GM20000 (cell line): ENCODE measurements at regions not wholly inside any gene's neighbourhood (a gene's known extent, or its start where the extent isn't known, plus 50 kb on each side); places are given as distances from the start of the nearest gene placed in this dataset.

Experiments
- DNase-seq: peaks from one replicate; pipeline ENCODE4 v3.0.0; 2012; ENCODE audit warnings: low spot score
- CTCF ChIP-seq: IDR thresholded peaks from 2 replicates; pipeline ENCODE4 v1.5.1; 2012; ENCODE audit warnings: mild to moderate bottlenecking, control low read depth; ENCODE audit errors: extremely low read depth, missing control alignments

- no peak for DNase-seq
- no peak for TF ChIP-seq CTCF
Observed at GRCh38 chr12:70040141-70040540, 203.1 kb upstream of the CNOT2 start.

DNA sequence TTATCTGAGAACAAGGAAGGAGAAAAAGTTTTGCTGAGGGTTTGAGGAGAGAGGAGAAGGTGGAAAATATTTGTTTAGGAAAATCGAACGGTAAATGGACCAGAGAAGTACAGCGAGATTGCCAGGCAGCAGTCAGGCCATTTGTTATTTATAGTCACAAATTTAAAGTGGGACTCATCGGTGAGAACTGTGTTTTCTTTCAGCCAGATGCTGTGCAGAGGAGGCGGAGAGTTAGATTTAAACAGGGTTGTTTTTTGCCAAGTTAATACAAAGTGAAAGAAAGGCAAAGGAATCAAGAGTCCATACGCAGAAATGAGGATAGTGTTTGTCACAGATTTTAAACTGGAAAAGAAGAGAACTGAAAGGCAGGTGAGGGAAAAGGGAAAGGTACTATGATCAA lies 200.6 kb upstream of the CNOT2 start:
- no peak for TF ChIP-seq CTCF
- no peak for DNase-seq

- DNase-seq = no peak
- no peak for TF ChIP-seq CTCF
Observed at GRCh38 chr12:70043490-70044138, 199.6 kb upstream of the CNOT2 start.

GRCh38 chr12:70044167-70044566 lies 199.1 kb upstream of the CNOT2 start:
- no peak for TF ChIP-seq CTCF
- no peak for DNase-seq

DNA sequence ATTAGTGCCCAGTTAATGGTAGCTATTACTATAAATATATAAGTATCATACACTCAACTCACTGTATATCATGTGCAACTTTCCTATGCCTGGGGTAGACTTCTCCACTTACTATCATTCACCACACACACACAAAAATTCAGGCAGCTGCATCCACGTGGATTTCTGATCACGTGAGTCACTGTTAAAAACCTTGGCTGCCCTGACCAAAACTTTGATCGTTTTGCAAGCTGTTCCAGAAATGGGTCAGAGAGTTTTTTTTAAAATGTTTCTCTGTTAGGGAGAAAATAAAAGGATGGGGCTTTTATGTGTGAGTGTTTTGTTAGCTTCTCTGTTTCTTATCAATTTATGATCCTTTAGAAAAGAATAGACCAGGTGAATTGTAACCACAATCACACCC lies 198.2 kb upstream of the CNOT2 start:
- TF ChIP-seq CTCF = no peak
- no peak for DNase-seq

DNA sequence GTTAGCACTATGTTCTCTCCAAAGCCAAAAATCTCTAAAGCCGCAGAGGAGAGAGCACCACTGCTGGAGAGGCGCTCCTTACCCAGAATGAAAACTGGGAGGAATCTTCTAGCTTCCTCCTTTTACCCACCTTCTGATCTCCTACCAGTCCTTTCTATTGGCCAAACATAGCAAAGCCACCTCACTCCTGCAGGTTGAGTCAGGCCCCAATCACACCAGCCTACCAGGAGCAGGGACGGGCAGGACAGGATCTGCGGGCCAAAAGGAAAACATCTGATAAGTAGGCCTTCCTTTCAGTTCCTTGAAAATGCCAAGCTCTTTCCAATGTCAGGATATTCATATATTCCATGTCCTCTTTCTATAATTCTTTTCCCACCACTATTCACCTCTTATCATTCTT lies 197.7 kb upstream of the CNOT2 start:
- no peak for DNase-seq
- no peak for TF ChIP-seq CTCF

GRCh38 chr12:70048521-70049250 lies 194.5 kb upstream of the CNOT2 start:
- no peak for TF ChIP-seq CTCF
- DNase-seq = no peak
